ENCODE measurements at regions not wholly inside any gene's neighbourhood (a gene's known extent, or its start where the extent isn't known, plus 50 kb on each side); places are given as distances from the start of the nearest gene placed in this dataset.
"Not testable (repeated sequence)": the region's sequence is repeated elsewhere in the genome, so short reads cannot be mapped to it uniquely, and the experiment has no call there.

DNA sequence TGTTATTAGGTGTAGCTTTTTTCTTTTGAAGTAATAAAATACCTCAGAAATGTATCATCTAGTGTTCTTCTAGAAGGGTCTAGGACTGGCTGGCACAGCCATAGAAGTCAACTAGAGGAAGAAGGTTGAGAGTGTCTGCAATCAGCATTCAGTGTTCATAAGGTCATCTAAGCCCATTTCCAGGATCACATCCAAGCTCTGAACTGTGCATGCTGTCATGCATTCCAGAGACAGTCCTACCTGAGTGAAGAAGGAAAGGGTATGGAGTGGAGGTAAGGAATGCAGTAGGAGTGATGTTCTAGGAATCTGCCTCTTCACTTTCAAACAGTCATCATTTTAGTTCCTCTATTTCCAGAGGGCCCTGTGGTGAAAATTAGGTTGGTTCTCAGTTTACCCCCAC, 789.7 kb downstream of the GATA3 start:
- TF ChIP-seq, protein P1, sequence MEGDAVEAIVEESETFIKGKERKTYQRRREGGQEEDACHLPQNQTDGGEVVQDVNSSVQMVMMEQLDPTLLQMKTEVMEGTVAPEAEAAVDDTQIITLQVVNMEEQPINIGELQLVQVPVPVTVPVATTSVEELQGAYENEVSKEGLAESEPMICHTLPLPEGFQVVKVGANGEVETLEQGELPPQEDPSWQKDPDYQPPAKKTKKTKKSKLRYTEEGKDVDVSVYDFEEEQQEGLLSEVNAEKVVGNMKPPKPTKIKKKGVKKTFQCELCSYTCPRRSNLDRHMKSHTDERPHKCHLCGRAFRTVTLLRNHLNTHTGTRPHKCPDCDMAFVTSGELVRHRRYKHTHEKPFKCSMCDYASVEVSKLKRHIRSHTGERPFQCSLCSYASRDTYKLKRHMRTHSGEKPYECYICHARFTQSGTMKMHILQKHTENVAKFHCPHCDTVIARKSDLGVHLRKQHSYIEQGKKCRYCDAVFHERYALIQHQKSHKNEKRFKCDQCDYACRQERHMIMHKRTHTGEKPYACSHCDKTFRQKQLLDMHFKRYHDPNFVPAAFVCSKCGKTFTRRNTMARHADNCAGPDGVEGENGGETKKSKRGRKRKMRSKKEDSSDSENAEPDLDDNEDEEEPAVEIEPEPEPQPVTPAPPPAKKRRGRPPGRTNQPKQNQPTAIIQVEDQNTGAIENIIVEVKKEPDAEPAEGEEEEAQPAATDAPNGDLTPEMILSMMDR (IDR thresholded peaks at IDR 0.05; ENCODE audit: low read depth, low read length, missing control alignments): no peak
- DNase-seq (ENCODE audit: low read depth): no peak
- no peak overlapping the region for H3K4me3 ChIP-seq (ENCODE audit: low read depth, low read length)

DNA sequence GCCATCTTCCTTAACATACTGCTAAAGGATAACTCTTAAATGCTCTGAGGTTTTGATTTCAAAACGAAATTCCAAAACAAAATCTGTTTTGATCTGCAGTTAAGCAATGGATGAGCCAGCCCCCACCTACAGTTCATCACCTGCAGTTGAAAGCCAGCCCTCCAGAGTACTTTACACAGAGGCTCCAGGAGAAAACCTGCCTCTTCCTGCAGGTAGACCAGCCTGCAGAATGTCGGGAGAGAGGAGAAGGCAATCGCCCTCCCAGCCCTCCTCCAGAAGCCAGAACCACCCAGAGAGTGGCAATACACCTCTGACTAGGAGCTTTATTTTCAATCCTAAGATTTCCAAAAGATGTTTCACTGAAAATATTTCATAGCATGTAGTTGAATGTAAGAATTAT, 798.1 kb downstream of the GATA3 start:
- no peak for DNase-seq (ENCODE audit: low read depth)
- H3K4me3 ChIP-seq (ENCODE audit: low read depth, low read length): no peak overlapping the region
- TF ChIP-seq, protein P1 (IDR thresholded peaks at IDR 0.05; ENCODE audit: low read depth, low read length, missing control alignments): no peak

DNA sequence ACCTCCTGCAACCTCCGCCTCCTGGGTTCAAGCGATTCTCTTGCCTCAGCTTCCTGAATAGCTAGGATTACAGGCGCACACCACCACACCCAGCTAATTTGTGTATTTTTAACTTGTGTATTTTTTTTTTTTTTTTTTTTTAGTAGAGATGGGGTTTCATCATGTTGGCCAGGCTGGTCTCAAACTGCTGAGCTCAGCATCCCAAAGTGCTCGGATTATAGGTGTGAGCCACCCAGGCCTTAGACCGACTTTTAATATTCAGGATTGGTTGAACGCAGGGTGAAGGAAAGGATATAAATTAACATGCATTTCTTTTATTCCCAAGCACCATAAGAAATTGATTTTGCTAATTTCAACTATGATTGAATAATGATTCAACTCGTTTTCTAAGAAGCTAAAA, 798.6 kb downstream of the GATA3 start:
- DNase-seq (ENCODE audit: low read depth): no peak
- no peak overlapping the region for H3K4me3 ChIP-seq (ENCODE audit: low read depth, low read length)

GRCh38 chr10:8868924-8869323, 814.4 kb downstream of the GATA3 start:
- DNase-seq (ENCODE audit: low read depth); H3K4me3 ChIP-seq (ENCODE audit: low read depth, low read length): not testable (repeated sequence)

More for the DNA sequence above, 798.6 kb downstream of the GATA3 start:
- TF ChIP-seq, protein P1 (IDR thresholded peaks at IDR 0.05; ENCODE audit: low read depth, low read length, missing control alignments): no peak

DNA sequence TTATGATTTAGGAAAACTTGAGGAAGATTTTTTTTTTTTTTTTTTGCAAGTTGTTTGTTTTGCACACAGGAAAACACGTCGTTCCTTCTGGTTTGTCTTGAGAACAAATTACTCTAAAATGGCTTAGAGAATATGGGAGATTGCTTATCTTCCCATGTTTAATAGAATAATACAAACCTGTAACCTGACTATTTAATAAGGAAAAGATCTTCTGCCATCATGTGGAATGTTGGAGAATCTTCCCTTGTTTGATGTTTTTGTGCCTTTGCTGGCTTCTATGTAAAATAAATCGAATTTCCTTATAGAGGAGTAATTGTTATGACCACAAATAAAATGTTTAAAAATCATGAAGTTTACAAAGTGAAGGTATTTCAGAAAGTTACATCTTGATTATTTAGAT, 818.8 kb downstream of the GATA3 start:
- H3K4me3 ChIP-seq (ENCODE audit: low read depth, low read length): no peak overlapping the region
- TF ChIP-seq, protein P1 (IDR thresholded peaks at IDR 0.05; ENCODE audit: low read depth, low read length, missing control alignments): no peak
- DNase-seq (ENCODE audit: low read depth): no peak

GRCh38 chr10:8874268-8874667, 819.8 kb downstream of the GATA3 start:
- DNase-seq (ENCODE audit: low read depth): no peak
- no peak overlapping the region for H3K4me3 ChIP-seq (ENCODE audit: low read depth, low read length)
- TF ChIP-seq, protein P1 (IDR thresholded peaks at IDR 0.05; ENCODE audit: low read depth, low read length, missing control alignments): no peak

- DNase-seq (ENCODE audit: low read depth): no peak
- TF ChIP-seq, protein P1 (IDR thresholded peaks at IDR 0.05; ENCODE audit: low read depth, low read length, missing control alignments): no peak
- H3K4me3 ChIP-seq (ENCODE audit: low read depth, low read length): no peak overlapping the region
These were observed 820.5 kb downstream of the GATA3 start for GRCh38 chr10:8874972-8875371.

DNA sequence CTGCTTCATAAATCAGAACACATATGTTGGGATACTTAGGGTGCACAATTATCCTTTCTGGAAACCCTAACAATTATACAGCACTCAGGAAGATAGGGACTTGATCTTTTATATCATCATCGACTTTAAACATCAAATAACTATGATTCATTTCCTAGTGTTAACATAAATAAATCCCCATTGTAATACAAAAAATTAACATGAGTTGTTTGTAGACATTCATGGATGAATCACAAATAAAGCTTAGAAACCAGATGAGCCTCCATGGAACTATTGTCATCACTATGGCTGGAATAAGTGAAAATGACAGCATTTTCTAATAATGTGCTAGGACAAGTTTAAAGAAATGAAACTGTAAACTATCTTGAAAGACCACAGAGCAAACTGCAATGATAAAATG, 821.7 kb downstream of the GATA3 start:
- DNase-seq (ENCODE audit: low read depth): no peak
- no peak overlapping the region for H3K4me3 ChIP-seq (ENCODE audit: low read depth, low read length)
- TF ChIP-seq, protein P1 (IDR thresholded peaks at IDR 0.05; ENCODE audit: low read depth, low read length, missing control alignments): no peak
